ENCODE measurements at regions not wholly inside any gene's neighbourhood (a gene's known extent, or its start where the extent isn't known, plus 50 kb on each side); places are given as distances from the start of the nearest gene placed in this dataset.

GRCh38 chr12:75600146-75600545, 88.7 kb upstream of the KRR1 start:
- Histone ChIP-seq H3K4me3 (ENCODE audit: severe bottlenecking) (no peak overlapping the region), H3K27me3 (ENCODE audit: insufficient read depth, poor library complexity, severe bottlenecking) (no peaks in the 10 kb centered on the region), H3K27ac (ENCODE audit: poor library complexity, severe bottlenecking) (no peak overlapping the region)

GRCh38 chr12:75599061-75599460, 87.7 kb upstream of the KRR1 start:
- no peak overlapping the region for H3K27ac ChIP-seq (ENCODE audit: poor library complexity, severe bottlenecking)
- H3K4me3 ChIP-seq (ENCODE audit: severe bottlenecking) = no peak overlapping the region
- H3K36me3 ChIP-seq (ENCODE audit: low read depth) = no peaks in the 10 kb centered on the region
- H3K4me1 ChIP-seq (ENCODE audit: insufficient read depth, poor library complexity, severe bottlenecking) = no peaks in the 10 kb centered on the region
- H3K9me3 ChIP-seq (ENCODE audit: severe bottlenecking) = no peaks in the 10 kb centered on the region
- no peak for ATAC-seq (ENCODE audit: low read depth)
- TF ChIP-seq, protein P1, sequence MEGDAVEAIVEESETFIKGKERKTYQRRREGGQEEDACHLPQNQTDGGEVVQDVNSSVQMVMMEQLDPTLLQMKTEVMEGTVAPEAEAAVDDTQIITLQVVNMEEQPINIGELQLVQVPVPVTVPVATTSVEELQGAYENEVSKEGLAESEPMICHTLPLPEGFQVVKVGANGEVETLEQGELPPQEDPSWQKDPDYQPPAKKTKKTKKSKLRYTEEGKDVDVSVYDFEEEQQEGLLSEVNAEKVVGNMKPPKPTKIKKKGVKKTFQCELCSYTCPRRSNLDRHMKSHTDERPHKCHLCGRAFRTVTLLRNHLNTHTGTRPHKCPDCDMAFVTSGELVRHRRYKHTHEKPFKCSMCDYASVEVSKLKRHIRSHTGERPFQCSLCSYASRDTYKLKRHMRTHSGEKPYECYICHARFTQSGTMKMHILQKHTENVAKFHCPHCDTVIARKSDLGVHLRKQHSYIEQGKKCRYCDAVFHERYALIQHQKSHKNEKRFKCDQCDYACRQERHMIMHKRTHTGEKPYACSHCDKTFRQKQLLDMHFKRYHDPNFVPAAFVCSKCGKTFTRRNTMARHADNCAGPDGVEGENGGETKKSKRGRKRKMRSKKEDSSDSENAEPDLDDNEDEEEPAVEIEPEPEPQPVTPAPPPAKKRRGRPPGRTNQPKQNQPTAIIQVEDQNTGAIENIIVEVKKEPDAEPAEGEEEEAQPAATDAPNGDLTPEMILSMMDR (IDR thresholded peaks at IDR 0.05; ENCODE audit: poor library complexity, severe bottlenecking) = no peak
- DNase-seq (ENCODE audit: low spot score) = no peak
- H3K27me3 ChIP-seq (ENCODE audit: insufficient read depth, poor library complexity, severe bottlenecking) = no peaks in the 10 kb centered on the region

More at GRCh38 chr12:75600146-75600545, 88.7 kb upstream of the KRR1 start:
- DNase-seq (ENCODE audit: low spot score) (no peak), ATAC-seq (ENCODE audit: low read depth) (no peak)
- H3K9me3 ChIP-seq (ENCODE audit: severe bottlenecking) = no peaks in the 10 kb centered on the region
- H3K36me3 ChIP-seq (ENCODE audit: low read depth) = no peaks in the 10 kb centered on the region
- H3K4me1 ChIP-seq (ENCODE audit: insufficient read depth, poor library complexity, severe bottlenecking) = no peaks in the 10 kb centered on the region
- TF ChIP-seq, protein P1 (IDR thresholded peaks at IDR 0.05; ENCODE audit: poor library complexity, severe bottlenecking) = no peak

DNA sequence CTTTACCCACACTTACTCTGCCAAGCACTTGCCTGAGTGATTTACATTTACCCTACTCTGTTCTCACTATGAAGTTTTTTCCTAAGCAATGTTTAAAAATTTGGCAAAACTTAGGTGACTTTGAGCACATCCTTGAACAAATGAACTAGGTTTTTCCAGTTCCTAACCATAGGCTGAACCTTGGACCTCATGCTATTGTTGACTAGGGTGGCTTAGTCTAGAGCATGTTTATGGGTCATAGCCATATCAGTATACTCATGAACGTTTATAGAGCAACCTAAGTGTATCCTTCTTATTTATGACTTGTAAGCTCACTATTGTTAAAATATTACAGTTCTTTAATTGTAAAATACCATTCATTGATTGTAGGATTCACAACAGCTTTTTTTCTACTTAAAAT, 85.0 kb upstream of the KRR1 start:
- Histone ChIP-seq H3K4me3 (ENCODE audit: severe bottlenecking) (no peak overlapping the region), H3K36me3 (ENCODE audit: low read depth) (no peaks in the 10 kb centered on the region), H3K9me3 (ENCODE audit: severe bottlenecking) (no peaks in the 10 kb centered on the region), H3K27ac (ENCODE audit: poor library complexity, severe bottlenecking) (no peak overlapping the region), H3K27me3 (ENCODE audit: insufficient read depth, poor library complexity, severe bottlenecking) (no peaks in the 10 kb centered on the region), H3K4me1 (ENCODE audit: insufficient read depth, poor library complexity, severe bottlenecking) (no peaks in the 10 kb centered on the region)
- TF ChIP-seq, protein P1 (IDR thresholded peaks at IDR 0.05; ENCODE audit: poor library complexity, severe bottlenecking) = no peak
- ATAC-seq (ENCODE audit: low read depth) (no peak), DNase-seq (ENCODE audit: low spot score) (no peak)

DNA sequence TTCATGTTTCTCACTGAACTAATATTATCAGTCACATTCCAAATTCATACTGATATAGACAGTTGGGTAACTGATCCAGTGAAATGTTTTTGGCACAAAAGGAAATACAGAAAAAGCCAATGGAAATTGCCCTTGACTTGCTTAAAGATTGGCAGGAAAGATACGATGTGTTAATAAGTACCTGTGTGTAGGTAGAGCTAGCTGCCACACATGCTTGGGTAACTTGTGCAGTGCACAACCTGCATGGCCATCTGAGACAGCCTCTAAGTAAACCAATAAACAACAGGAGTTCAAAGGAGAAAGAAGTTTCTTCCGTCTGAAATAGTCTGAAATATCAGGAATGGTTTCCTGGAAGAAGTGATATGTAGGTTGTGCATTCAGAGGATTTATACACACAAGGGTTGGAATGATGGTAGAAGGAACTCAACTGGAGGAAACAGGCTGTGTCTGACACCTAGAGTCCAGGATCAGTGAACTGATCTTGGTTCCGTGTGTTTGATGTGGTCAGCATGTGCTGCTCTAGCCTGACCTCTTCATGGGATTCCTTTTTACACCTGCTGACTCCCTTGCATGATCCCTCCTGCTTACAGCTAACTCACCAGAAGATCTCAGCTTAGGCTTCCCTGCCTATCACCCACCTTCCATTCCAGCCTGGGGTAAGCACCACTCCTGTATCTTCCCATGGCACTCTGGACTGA, 81.4 kb upstream of the KRR1 start:
- ATAC-seq (ENCODE audit: low read depth) (no peak), DNase-seq (ENCODE audit: low spot score) (no peak)
- no peaks in the 10 kb centered on the region for H3K9me3 ChIP-seq (ENCODE audit: severe bottlenecking)
- no peaks in the 10 kb centered on the region for H3K27me3 ChIP-seq (ENCODE audit: insufficient read depth, poor library complexity, severe bottlenecking)
- TF ChIP-seq, protein P1 (IDR thresholded peaks at IDR 0.05; ENCODE audit: poor library complexity, severe bottlenecking) = no peak
- H3K4me1 ChIP-seq (ENCODE audit: insufficient read depth, poor library complexity, severe bottlenecking) = no peaks in the 10 kb centered on the region
- H3K27ac ChIP-seq (ENCODE audit: poor library complexity, severe bottlenecking) = no peak overlapping the region
- no peaks in the 10 kb centered on the region for H3K36me3 ChIP-seq (ENCODE audit: low read depth)
- H3K4me3 ChIP-seq (ENCODE audit: severe bottlenecking) = no peak overlapping the region

DNA sequence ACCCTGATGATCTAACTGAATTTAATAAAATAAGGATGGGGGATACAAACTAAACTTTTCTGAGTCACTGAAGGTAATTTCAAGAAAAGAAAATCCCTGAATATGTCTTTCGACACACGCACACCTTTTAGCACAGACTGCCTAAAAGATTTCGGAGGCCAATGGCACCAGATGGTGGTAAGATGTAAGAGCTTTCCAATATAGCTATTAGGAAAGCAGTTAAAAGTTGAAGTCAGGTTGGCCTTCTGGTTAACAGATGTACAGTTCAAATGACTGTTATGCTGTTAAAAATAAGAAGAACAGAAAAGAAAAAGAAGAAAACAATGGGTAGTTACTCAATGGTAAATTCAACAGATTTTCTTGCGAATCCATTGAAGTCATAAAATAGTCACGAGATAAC, 80.7 kb upstream of the KRR1 start:
- ATAC-seq (ENCODE audit: low read depth) (no peak), DNase-seq (ENCODE audit: low spot score) (no peak)
- Histone ChIP-seq H3K4me3 (ENCODE audit: severe bottlenecking) (no peak overlapping the region), H3K36me3 (ENCODE audit: low read depth) (no peaks in the 10 kb centered on the region), H3K27me3 (ENCODE audit: insufficient read depth, poor library complexity, severe bottlenecking) (no peaks in the 10 kb centered on the region), H3K9me3 (ENCODE audit: severe bottlenecking) (no peaks in the 10 kb centered on the region), H3K27ac (ENCODE audit: poor library complexity, severe bottlenecking) (no peak overlapping the region), H3K4me1 (ENCODE audit: insufficient read depth, poor library complexity, severe bottlenecking) (no peaks in the 10 kb centered on the region)
- TF ChIP-seq, protein P1 (IDR thresholded peaks at IDR 0.05; ENCODE audit: poor library complexity, severe bottlenecking) = no peak
